ENCODE measurements at regions not wholly inside any gene's neighbourhood (a gene's known extent, or its start where the extent isn't known, plus 50 kb on each side); places are given as distances from the start of the nearest gene placed in this dataset.

DNA sequence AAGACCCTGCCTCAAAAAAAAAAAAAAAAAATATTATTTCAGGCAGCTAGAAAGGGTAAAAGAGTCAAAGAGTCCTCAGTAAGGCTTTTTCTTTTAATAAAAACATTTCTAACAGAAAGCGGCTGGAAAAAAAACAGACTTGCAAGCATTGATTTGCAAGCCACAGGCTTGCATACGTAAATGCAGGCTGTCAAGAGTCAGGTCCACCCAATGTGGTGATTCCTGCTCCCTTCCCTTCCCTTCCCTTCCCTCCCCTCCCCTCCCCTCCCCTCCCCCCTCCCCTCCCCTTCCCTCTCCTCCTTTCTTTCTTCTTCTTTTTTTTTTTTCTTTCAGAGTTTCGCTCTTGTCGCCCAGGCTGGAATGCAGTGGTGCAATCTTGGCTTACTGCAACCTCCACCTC is 74.4 kb upstream of the GULP1 start:
- no peak for DNase-seq

DNA sequence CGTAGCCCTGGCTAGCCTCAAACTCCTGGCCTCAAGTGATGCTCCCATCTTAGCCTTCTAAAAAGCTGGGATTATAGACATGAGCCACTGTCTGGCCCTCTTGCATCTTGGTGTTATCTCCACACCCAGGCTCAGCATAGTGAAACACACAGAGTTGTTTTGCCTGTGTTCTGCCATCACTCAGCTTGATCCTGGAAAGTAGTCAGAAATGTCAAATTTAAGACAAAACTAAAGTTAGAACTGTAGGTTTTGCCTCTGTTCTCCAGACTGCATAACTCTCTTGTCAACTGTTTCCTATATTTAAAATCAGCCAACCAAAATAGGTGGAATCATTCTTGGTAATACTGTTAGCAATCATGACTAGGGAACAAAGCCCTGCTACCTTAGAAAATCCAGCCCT is 72.1 kb upstream of the GULP1 start:
- DNase-seq = no peak

DNA sequence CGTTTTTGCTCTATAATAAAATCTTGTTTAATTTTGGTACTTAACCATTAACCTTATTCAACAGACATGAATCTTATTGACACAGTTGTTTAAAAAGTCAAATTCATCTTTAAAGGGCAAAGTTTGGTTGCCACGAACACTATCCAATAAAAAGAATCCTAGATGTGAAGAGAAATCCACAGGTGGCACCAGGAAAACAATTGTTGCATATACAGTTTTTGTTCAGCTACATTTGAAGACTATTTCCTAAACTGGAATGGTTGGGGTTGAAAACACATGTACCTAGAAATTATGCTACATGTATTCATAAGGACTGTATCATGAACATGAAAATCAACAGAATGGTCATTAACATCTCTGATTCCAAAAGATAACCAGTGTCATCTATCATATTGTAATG is 71.1 kb upstream of the GULP1 start:
- no peak for DNase-seq

DNA sequence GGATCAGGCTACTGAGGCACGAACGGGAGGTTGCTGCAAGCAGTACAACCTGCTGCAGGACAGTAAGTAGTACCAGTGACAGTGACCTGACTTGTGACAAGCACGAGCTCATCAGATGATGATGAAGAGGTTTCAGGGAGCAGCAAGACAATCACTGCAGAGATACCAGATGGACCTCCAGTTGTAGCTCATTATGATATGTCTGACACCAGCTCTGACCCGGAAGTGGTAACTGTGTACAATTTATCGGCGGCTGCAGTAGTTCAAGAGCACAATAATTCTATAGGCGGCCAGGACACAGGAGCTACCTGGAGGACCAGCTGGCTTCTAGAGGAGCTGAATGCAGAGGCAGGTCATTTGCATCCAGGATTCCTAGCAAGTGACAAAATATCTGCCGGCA is 64.0 kb upstream of the GULP1 start:
- DNase-seq = no peak

DNA sequence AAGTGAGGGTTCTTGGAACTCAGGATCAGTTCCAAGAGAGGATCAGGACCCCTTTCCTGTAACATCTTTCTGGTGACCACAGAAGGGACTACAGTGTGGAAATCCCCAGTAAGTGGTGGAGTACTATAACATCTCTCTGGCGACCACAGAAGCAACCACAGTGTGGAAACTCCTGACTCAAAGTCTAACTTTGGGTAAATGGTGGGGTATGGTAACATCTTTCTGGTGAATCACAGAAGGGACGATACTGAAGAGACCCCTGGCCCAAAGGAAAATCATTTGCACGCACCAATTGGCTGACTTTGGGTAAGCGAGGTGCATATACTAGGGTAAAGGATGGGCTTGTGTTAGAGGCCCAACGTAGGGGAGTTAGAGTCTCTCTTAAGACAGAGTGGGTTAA is 56.3 kb upstream of the GULP1 start:
- no peak for DNase-seq

DNA sequence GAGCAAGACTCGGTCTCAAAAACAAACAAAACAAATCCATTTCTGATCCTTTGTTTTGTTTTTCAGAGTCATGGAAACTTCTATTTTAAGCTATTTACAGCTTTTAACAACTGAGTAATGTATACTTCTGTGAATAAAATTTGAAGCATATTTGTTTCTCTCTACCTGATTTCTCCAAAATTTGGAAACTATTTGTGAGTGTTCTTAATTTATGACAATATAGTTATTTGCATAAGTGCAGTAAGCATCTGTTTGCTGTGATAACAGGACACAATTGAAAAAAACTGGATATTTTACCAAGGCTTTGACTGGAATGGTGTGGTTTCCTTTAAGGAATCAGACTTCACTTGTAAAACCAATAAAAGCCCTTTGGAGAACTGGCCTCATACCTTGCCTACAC is 53.3 kb upstream of the GULP1 start:
- no peak for DNase-seq
